ENCODE measurements at regions not wholly inside any gene's neighbourhood (a gene's known extent, or its start where the extent isn't known, plus 50 kb on each side); places are given as distances from the start of the nearest gene placed in this dataset.

DNA sequence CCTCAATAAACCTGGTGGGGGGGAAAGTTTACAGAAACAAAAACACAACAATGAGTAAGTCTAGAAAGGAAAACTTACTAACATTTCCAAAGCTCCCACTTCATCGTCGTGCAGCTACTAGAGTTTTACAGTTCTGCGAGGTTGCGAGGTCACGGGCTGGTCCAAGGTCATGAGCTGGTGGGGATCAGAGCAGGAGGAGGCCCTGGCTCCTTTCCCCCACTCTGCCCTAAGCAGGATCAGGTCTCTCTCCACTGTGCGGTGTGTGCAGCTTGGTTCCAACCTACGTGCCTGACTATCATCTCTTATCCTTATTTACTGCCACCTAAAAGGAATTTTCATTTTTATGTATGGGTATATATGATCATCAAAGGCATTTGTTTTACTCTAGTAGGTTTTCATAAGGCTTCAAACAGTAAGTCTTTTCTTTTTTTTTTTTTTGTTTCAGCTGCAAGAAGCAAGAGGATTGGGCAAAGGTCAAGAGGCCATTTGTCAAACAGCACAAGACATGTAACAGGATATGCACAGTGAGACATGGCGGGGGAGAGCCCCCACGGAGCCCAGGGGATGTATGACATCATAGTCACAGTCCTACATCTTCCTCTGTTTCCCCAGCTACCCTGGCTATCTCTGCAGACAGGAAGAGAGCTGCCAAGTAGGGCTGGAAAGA lies 76.6 kb upstream of the POMP start:
- ChIA-PET CTCF (no interaction called here), POLR2A (ENCODE audit: low non-redundant PET) (no interaction called here)
- DNase-seq (ENCODE audit: low spot score) = peak; percentile 14
- H3K4me1 ChIP-seq (ENCODE audit: insufficient read depth, low read length, poor library complexity, severe bottlenecking) = peaks cover 5% of the 10 kb centered on the region
- no peaks in the 10 kb centered on the region for H3K36me3 ChIP-seq (ENCODE audit: insufficient read depth, low read length, poor library complexity, severe bottlenecking)
- no peaks in the 10 kb centered on the region for H3K9me3 ChIP-seq (ENCODE audit: low read depth, low read length, poor library complexity, severe bottlenecking)
- no peak for TF ChIP-seq EZH2 (IDR thresholded peaks at IDR 0.05; ENCODE audit: borderline replicate concordance, low read depth, low read length, poor library complexity, severe bottlenecking)
- TF ChIP-seq, protein P1, sequence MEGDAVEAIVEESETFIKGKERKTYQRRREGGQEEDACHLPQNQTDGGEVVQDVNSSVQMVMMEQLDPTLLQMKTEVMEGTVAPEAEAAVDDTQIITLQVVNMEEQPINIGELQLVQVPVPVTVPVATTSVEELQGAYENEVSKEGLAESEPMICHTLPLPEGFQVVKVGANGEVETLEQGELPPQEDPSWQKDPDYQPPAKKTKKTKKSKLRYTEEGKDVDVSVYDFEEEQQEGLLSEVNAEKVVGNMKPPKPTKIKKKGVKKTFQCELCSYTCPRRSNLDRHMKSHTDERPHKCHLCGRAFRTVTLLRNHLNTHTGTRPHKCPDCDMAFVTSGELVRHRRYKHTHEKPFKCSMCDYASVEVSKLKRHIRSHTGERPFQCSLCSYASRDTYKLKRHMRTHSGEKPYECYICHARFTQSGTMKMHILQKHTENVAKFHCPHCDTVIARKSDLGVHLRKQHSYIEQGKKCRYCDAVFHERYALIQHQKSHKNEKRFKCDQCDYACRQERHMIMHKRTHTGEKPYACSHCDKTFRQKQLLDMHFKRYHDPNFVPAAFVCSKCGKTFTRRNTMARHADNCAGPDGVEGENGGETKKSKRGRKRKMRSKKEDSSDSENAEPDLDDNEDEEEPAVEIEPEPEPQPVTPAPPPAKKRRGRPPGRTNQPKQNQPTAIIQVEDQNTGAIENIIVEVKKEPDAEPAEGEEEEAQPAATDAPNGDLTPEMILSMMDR (conservative IDR thresholded peaks at IDR 0.05; ENCODE audit: low read depth, low read length) = no peak
- intact Hi-C loops (cut with micrococcal nuclease; ENCODE audit: unreplicated experiment) = no loop called here
- no peaks in the 10 kb centered on the region for H3K27me3 ChIP-seq (replicated peaks; ENCODE audit: insufficient read depth, low read depth, low read length, poor library complexity)
- no TSS peak for BruUV-seq (replicated peaks)
- no peak overlapping the region for H3K27ac ChIP-seq (ENCODE audit: low read depth, low read length, poor library complexity, severe bottlenecking)
- H3K4me3 ChIP-seq (ENCODE audit: low read depth, low read length, poor library complexity, severe bottlenecking) = no peak overlapping the region

DNA sequence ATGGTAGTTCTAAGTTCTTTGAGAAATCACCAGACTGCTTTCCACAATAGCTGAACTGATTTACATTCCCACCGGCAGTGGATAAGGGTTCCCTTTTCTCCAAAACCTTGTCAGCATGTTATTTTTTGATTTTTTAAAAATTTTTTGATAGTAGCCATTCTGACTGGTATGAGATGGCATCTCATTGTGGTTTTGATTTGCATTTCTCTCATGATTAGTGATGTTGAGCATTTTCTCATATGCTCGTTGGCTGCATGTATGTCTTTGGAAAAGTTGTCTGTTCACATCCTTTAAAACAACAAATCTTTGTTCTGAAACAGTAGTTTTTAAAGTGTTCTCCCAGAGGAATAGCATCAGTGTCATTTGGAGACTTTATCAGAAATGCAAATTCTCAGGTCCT lies 77.5 kb upstream of the POMP start:
- H3K27ac ChIP-seq (ENCODE audit: low read depth, low read length, poor library complexity, severe bottlenecking) = no peak overlapping the region
- CTCF ChIA-PET = no interaction called here
- POLR2A ChIA-PET (ENCODE audit: low non-redundant PET) = no interaction called here
- peaks cover 5% of the 10 kb centered on the region for H3K4me1 ChIP-seq (ENCODE audit: insufficient read depth, low read length, poor library complexity, severe bottlenecking)
- no peak overlapping the region for H3K4me3 ChIP-seq (ENCODE audit: low read depth, low read length, poor library complexity, severe bottlenecking)
- TF ChIP-seq EZH2 (IDR thresholded peaks at IDR 0.05; ENCODE audit: borderline replicate concordance, low read depth, low read length, poor library complexity, severe bottlenecking) = no peak
- TF ChIP-seq, protein P1 (conservative IDR thresholded peaks at IDR 0.05; ENCODE audit: low read depth, low read length) = no peak
- intact Hi-C loops (cut with micrococcal nuclease; ENCODE audit: unreplicated experiment) = no loop called here
- H3K9me3 ChIP-seq (ENCODE audit: low read depth, low read length, poor library complexity, severe bottlenecking) = no peaks in the 10 kb centered on the region
- DNase-seq (ENCODE audit: low spot score) = no peak
- H3K27me3 ChIP-seq (replicated peaks; ENCODE audit: insufficient read depth, low read depth, low read length, poor library complexity) = no peaks in the 10 kb centered on the region
- BruUV-seq (replicated peaks) = no TSS peak
- H3K36me3 ChIP-seq (ENCODE audit: insufficient read depth, low read length, poor library complexity, severe bottlenecking) = no peaks in the 10 kb centered on the region

DNA sequence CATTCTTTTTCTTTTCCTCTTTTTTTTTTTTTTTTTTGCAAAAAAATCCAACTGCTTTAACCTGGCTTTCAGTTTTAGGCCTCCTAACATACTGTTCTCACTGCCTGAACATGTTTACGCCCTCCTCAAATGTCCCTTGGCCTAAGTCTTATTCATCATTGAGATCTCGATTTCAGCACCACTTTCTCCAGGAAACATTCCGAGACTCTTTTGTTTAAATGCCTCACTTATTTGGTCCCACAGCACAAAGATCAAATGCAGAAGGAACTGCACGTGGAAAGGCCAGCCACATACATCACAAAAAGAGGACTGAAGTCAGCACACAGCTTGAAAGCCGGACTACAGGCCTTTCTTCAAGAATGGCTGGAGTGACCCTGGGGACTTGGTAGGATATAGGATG lies 79.2 kb upstream of the POMP start:
- Histone ChIP-seq H3K36me3 (ENCODE audit: insufficient read depth, low read length, poor library complexity, severe bottlenecking) (no peaks in the 10 kb centered on the region), H3K4me1 (ENCODE audit: insufficient read depth, low read length, poor library complexity, severe bottlenecking) (peaks cover 2% of the 10 kb centered on the region), H3K27ac (ENCODE audit: low read depth, low read length, poor library complexity, severe bottlenecking) (no peak overlapping the region), H3K4me3 (ENCODE audit: low read depth, low read length, poor library complexity, severe bottlenecking) (no peak overlapping the region), H3K9me3 (ENCODE audit: low read depth, low read length, poor library complexity, severe bottlenecking) (no peaks in the 10 kb centered on the region), H3K27me3 (replicated peaks; ENCODE audit: insufficient read depth, low read depth, low read length, poor library complexity) (no peaks in the 10 kb centered on the region)
- no peak for DNase-seq (ENCODE audit: low spot score)
- ChIA-PET CTCF (no interaction called here), POLR2A (ENCODE audit: low non-redundant PET) (interaction anchor here (0.8 kb wide), 1 partner anchor 178 kb away, joined by 17 read pairs; no protein-coding TSS in a partner anchor)
- intact Hi-C loops (cut with micrococcal nuclease; ENCODE audit: unreplicated experiment) = no loop called here
- BruUV-seq (replicated peaks) = no TSS peak
- no peak for TF ChIP-seq EZH2 (IDR thresholded peaks at IDR 0.05; ENCODE audit: borderline replicate concordance, low read depth, low read length, poor library complexity, severe bottlenecking)
- TF ChIP-seq, protein P1 (conservative IDR thresholded peaks at IDR 0.05; ENCODE audit: low read depth, low read length) = no peak

Measured in A673 (cell line).